B cell (primary cell): ENCODE measurements at regions not wholly inside any gene's neighbourhood (a gene's known extent, or its start where the extent isn't known, plus 50 kb on each side); places are given as distances from the start of the nearest gene placed in this dataset.

ENCODE experiments used
- ATAC-seq: fragments of 200-7000 bp; cut with Tn5 transposase; one replicate; pipeline ENCODE4 v1.10.0; 2021; ENCODE audit warnings: low read depth, mild to moderate bottlenecking, moderate number of reproducible peaks, moderate library complexity
- CTCF ChIA-PET: fragments of 350-600 bp; sonication (Branson Sonifier 250); formaldehyde crosslinking; loops from one replicate; lab custom pipeline; 2021; ENCODE audit warnings: antibody characterized with exemption, inconsistent platforms; lab: Charles Lee
- POLR2A ChIA-PET: fragments of 350-600 bp; sonication (Branson Sonifier 250); formaldehyde crosslinking; loops from one replicate; lab custom pipeline; 2021; ENCODE audit warnings: antibody characterized with exemption; lab: Charles Lee
- DNase-seq: peaks from one replicate; pipeline ENCODE4 v3.0.0; 2013
- H2AFZ ChIP-seq: 2 replicates; pipeline ENCODE4 v1.6.1; 2012; ENCODE audit warnings: mild to moderate bottlenecking, low read depth, low read length; ENCODE audit not compliant: insufficient read depth, poor library complexity, severe bottlenecking
- H3K27ac ChIP-seq, 2 donors: 1 replicate in 1 of 2; 2 replicates in 1 of 2; pipeline ENCODE4 v1.5.1; 2012 to 2013; ENCODE audit warnings: low read length in 2 of 2, mild to moderate bottlenecking in 2 of 2, moderate library complexity in 1 of 2
- H3K27me3 ChIP-seq, 4 experiments: fragments of 200-600 bp in 1 of 4; sonication (generic) in 1 of 4; replicated peaks in 1 of 4; 1 replicate in 2 of 4; 2 replicates in 2 of 4; pipeline versions ENCODE4 v1.6.1 to v1.7.0; 2013 to 2016; ENCODE audit warnings: low read length in 3 of 4, mild to moderate bottlenecking in 2 of 4, mixed read lengths in 1 of 4, moderate library complexity in 1 of 4; ENCODE audit not compliant: insufficient read depth in 4 of 4, control insufficient read depth in 3 of 4; ENCODE audit errors: control extremely low read depth in 1 of 4
- H3K36me3 ChIP-seq, 2 experiments: replicated peaks in 1 of 2; 1 replicate in 1 of 2; 2 replicates in 1 of 2; pipeline versions ENCODE4 v1.6.1 to v1.7.1; 2013; ENCODE audit warnings: low read length in 1 of 2; ENCODE audit not compliant: insufficient read depth in 2 of 2, control insufficient read depth in 1 of 2; ENCODE audit errors: control extremely low read depth in 1 of 2, extremely low read depth in 1 of 2
- H3K4me1 ChIP-seq, 2 donors: fragments of 200-600 bp in 1 of 2; sonication (generic) in 1 of 2; 1 replicate in 1 of 2; 2 replicates in 1 of 2; pipeline versions ENCODE4 v1.5.1 to v1.6.1; 2013 to 2017; ENCODE audit warnings: low read length in 2 of 2; ENCODE audit not compliant: control insufficient read depth in 2 of 2, insufficient read depth in 2 of 2
- H3K4me2 ChIP-seq: replicated peaks from 2 replicates; pipeline ENCODE3; 2012; ENCODE audit warnings: mild to moderate bottlenecking, low read depth, low read length; ENCODE audit not compliant: poor library complexity, severe bottlenecking
- H3K4me3 ChIP-seq, 5 experiments: fragments of 200-600 bp in 1 of 5; sonication (generic) in 1 of 5; 1 replicate in 3 of 5; 2 replicates in 2 of 5; pipeline versions ENCODE4 v1.5.1 to v1.7.0; 2011 to 2016; ENCODE audit warnings: low read length in 4 of 5, mild to moderate bottlenecking in 4 of 5, low read depth in 2 of 5, control low read depth in 1 of 5, moderate library complexity in 1 of 5; ENCODE audit not compliant: insufficient read depth in 1 of 5; ENCODE audit errors: control extremely low read depth in 1 of 5, extremely low read depth in 1 of 5
- H3K79me2 ChIP-seq: fragments of 200-600 bp; sonication (generic); one replicate; pipeline ENCODE4 v1.6.0; 2016; ENCODE audit warnings: low read length; ENCODE audit not compliant: control insufficient read depth, insufficient read depth
- H3K9ac ChIP-seq: fragments of 200-600 bp; sonication (generic); 2 replicates; pipeline ENCODE4 v1.6.1; 2017; ENCODE audit warnings: mild to moderate bottlenecking, low read length, moderate library complexity
- H3K9me3 ChIP-seq, 3 donors: one replicate each; pipeline versions ENCODE4 v1.6.1 to v1.7.1; 2013; ENCODE audit warnings: low read length in 2 of 3; ENCODE audit not compliant: control insufficient read depth in 2 of 3, insufficient read depth in 1 of 3; ENCODE audit errors: control extremely low read depth in 1 of 3
- H4K20me1 ChIP-seq: 2 replicates; pipeline ENCODE4 v1.6.0; 2012; ENCODE audit warnings: mild to moderate bottlenecking, low read length; ENCODE audit not compliant: insufficient read depth, control insufficient read depth, poor library complexity, severe bottlenecking
- H3K27ac Mint-ChIP-seq: one replicate; pipeline ENCODE4 v1.8.0; 2021; ENCODE audit warnings: mixed read lengths
- H3K27me3 Mint-ChIP-seq: one replicate; pipeline ENCODE4 v1.8.0; 2021; ENCODE audit warnings: mixed read lengths
- H3K4me1 Mint-ChIP-seq: one replicate; pipeline ENCODE4 v1.8.0; 2021; ENCODE audit warnings: mixed read lengths
- H3K4me3 Mint-ChIP-seq: one replicate; pipeline ENCODE4 v1.8.0; 2021; ENCODE audit warnings: mixed read lengths
- H3K9me3 Mint-ChIP-seq: one replicate; pipeline ENCODE4 v1.8.0; 2022; ENCODE audit warnings: mixed read lengths; ENCODE audit not compliant: insufficient read depth
- CTCF ChIP-seq: fragments of 200-600 bp; IDR thresholded peaks from one replicate; pipeline ENCODE4 v1.8.0; 2022; ENCODE audit warnings: antibody characterized with exemption, mild to moderate bottlenecking
- EZH2 ChIP-seq: IDR thresholded peaks from 2 replicates; pipeline ENCODE4 v1.6.1; 2012; ENCODE audit warnings: borderline replicate concordance, low read depth, mild to moderate bottlenecking, moderate library complexity, low read length; ENCODE audit not compliant: insufficient read depth, poor library complexity, severe bottlenecking
- WGBS: methylation state at CpG from one replicate; pipeline ENCODE4 v1.1.5; 2013; ENCODE audit warnings: missing lambda C conversion rate; ENCODE audit not compliant: insufficient coverage; 5-methylcytosine and 5-hydroxymethylcytosine counted together
- intact Hi-C: fragments of 100-400 bp; cut with micrococcal nuclease; formaldehyde crosslinking; loops from one replicate; pipeline ENCODE4 v1.10.0; 2022

GRCh38 chr7:153385502-153385901, 626.0 kb downstream of the ACTR3B start:
- ChIA-PET POLR2A (no interaction called here), CTCF (no interaction called here)
- no peaks in the 10 kb centered on the region for H3K36me3 ChIP-seq
- H3K27ac ChIP-seq = no peak overlapping the region
- DNase-seq (no peak), ATAC-seq (no peak)
- Mint-ChIP-seq H3K4me3 (no peak overlapping the region), H3K4me1 (no peaks in the 10 kb centered on the region), H3K27ac (no peak overlapping the region), H3K9me3 (peaks cover 4% of the 10 kb centered on the region), H3K27me3 (no peaks in the 10 kb centered on the region)
- TF ChIP-seq CTCF (no peak), EZH2 (no peak)
- no CpG with 5 or more reads among the region's 2 CpGs for WGBS
- H3K79me2 ChIP-seq = no peaks in the 10 kb centered on the region
- H3K9ac ChIP-seq = no peak overlapping the region
- peaks cover 0 to 11% (median 3%) of the 10 kb centered on the region in 3 donors for H3K9me3 ChIP-seq
- no peak overlapping the region for H3K4me3 ChIP-seq
- intact Hi-C loops = no loop called here
- no peaks in the 10 kb centered on the region for H4K20me1 ChIP-seq
- H2AFZ ChIP-seq = no peak overlapping the region
- H3K27me3 ChIP-seq = no peaks in the 10 kb centered on the region
- H3K4me1 ChIP-seq = no peaks in the 10 kb centered on the region
- H3K4me2 ChIP-seq = no peak overlapping the region

DNA sequence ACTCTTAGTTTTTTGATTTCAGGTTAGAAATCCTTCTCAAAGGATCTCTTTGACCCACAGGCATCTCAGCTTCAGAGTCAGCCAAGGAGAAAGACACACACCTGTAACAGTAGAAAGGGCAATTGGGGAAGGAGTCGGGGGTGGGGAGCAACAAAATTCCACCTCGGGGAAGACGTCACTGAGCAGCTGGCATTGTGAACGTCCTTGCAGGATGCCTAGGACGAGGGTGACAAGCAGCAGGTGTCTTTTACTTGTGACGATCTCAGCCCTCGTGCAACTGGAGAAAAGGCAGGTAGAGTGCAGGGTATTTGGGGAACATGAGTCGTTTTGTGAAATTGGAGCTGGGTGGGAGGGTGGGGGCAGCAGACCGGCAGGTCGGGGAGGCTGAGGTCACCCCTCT, 627.0 kb downstream of the ACTR3B start:
- POLR2A ChIA-PET = no interaction called here
- Histone ChIP-seq H3K4me1 (no peaks in the 10 kb centered on the region), H2AFZ (no peak overlapping the region), H3K9me3 (peaks cover 0 to 9% (median 3%) of the 10 kb centered on the region in 3 donors), H3K27ac (no peak overlapping the region), H3K9ac (no peak overlapping the region), H3K79me2 (no peaks in the 10 kb centered on the region), H4K20me1 (no peaks in the 10 kb centered on the region), H3K36me3 (no peaks in the 10 kb centered on the region), H3K27me3 (no peaks in the 10 kb centered on the region), H3K4me2 (no peak overlapping the region), H3K4me3 (no peak overlapping the region)
- ATAC-seq (no peak), DNase-seq (no peak)
- whole genome bisulfite sequencing = 69% methylated on average over 3 of the region's 10 CpGs
- H3K9me3 Mint-ChIP-seq = peaks cover 4% of the 10 kb centered on the region
- H3K27ac Mint-ChIP-seq = no peak overlapping the region
- no peak overlapping the region for H3K4me3 Mint-ChIP-seq
- no peaks in the 10 kb centered on the region for H3K4me1 Mint-ChIP-seq
- CTCF ChIA-PET = no interaction called here
- H3K27me3 Mint-ChIP-seq = no peaks in the 10 kb centered on the region
- intact Hi-C loops = no loop called here
- TF ChIP-seq EZH2 = no peak
- TF ChIP-seq CTCF = no peak
